SH-SY5Y (cell line): ENCODE measurements at regions not wholly inside any gene's neighbourhood (a gene's known extent, or its start where the extent isn't known, plus 50 kb on each side); places are given as distances from the start of the nearest gene placed in this dataset.

ENCODE experiments used
- GATA2 ChIP-seq: IDR thresholded peaks from 2 replicates; pipeline ENCODE4 v1.6.1; 2011; ENCODE audit warnings: mild to moderate bottlenecking, low read depth, low read length
- GATA3 ChIP-seq: IDR thresholded peaks from 2 replicates; pipeline ENCODE4 v1.6.1; 2011; ENCODE audit warnings: low read depth, mild to moderate bottlenecking, low read length, moderate library complexity

GRCh38 chr15:96693515-96693914 is 363.0 kb downstream of the NR2F2 start:
- TF ChIP-seq GATA2 (no peak), GATA3 (no peak)
